ENCODE measurements at regions not wholly inside any gene's neighbourhood (a gene's known extent, or its start where the extent isn't known, plus 50 kb on each side); places are given as distances from the start of the nearest gene placed in this dataset.

- Histone ChIP-seq H3K9me3 (peaks cover 7 to 16% of the 10 kb centered on the region in 2 donors), H3K27ac (no peak overlapping the region), H3K4me3 (no peak overlapping the region), H3K36me3 (no peaks in the 10 kb centered on the region), H3K27me3 (no peaks in the 10 kb centered on the region), H3K4me1 (peaks cover 0 to 8% of the 10 kb centered on the region in 2 donors)
- TF ChIP-seq CTCF (IDR thresholded peaks at IDR 0.05), result no peak
- no peak for DNase-seq (ENCODE audit: low spot score)
These were observed 125.5 kb upstream of the NUDT4 start for GRCh38 chr12:93252221-93252620.

- Histone ChIP-seq H3K27ac (no peak overlapping the region), H3K9me3 (peaks cover 7 to 16% of the 10 kb centered on the region in 2 donors), H3K4me3 (no peak overlapping the region), H3K27me3 (no peaks in the 10 kb centered on the region), H3K36me3 (no peaks in the 10 kb centered on the region), H3K4me1 (peaks cover 0 to 8% of the 10 kb centered on the region in 2 donors)
- TF ChIP-seq CTCF (IDR thresholded peaks at IDR 0.05), result no peak
- DNase-seq (ENCODE audit: low spot score), result no peak
These were observed 122.8 kb upstream of the NUDT4 start for GRCh38 chr12:93254911-93255310.

GRCh38 chr12:93256256-93256969 is 121.3 kb upstream of the NUDT4 start:
- Histone ChIP-seq H3K36me3 (no peaks in the 10 kb centered on the region), H3K4me1 (peaks cover 0 to 8% of the 10 kb centered on the region in 2 donors), H3K27me3 (no peaks in the 10 kb centered on the region), H3K4me3 (no peak overlapping the region), H3K27ac (peak overlapping the region in 1 of 2 donors; percentile 16), H3K9me3 (peaks cover 7 to 16% of the 10 kb centered on the region in 2 donors)
- TF ChIP-seq CTCF (IDR thresholded peaks at IDR 0.05), result no peak
- no peak for DNase-seq (ENCODE audit: low spot score)

DNA sequence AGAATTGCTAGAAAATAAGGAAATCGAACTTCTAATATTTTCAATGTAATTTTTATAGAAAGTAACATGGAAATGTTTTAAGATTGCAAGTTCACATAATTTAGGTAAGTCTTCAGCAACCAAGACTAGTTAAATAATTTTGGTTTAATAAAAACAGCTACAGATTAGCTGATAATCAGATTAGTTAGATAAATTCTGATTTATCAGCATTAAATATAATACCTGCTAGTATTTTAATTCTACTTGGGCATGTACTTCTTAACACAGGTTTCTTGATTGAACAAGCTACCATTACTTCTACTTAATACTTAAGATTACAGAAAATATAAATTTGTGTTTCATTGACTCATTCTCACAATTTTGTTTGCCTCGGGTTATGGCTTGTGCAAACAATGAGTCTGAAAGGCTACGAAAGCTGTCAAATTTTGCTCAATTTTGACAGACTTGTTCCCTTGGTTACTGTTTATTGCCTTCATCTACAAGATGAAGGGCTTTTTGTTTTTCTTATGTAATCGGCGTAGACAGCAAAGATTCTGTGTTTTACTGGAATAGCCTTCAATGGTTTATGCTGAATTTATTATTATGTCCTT is 116.1 kb upstream of the NUDT4 start:
- TF ChIP-seq CTCF (IDR thresholded peaks at IDR 0.05), result no peak
- H3K27me3 ChIP-seq, result no peaks in the 10 kb centered on the region
- H3K27ac ChIP-seq, result no peak overlapping the region

DNA sequence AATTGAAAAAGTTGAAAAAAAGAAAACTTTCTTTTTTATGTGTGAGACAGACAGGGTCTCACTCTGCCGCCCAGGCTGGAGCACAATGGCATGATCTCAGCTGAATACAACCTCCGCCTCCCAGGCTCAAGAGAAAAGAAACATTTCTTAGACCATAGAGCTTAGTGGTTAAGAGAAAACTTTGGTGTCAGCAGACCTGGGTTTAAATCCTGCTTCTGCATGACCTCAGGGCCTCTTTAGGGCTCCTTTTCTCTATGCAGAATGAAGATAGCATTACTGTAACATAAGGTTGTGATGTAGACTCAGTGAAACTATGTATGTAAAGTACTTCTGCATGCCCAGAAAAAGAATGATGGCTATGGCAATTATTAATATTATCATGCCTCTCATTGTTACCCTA is 104.7 kb upstream of the NUDT4 start:
- no peak overlapping the region for H3K27ac ChIP-seq
- TF ChIP-seq CTCF (IDR thresholded peaks at IDR 0.05), result no peak
- H3K9me3 ChIP-seq, result no peaks in the 10 kb centered on the region
- H3K4me3 ChIP-seq, result no peak overlapping the region
- no peak for DNase-seq (ENCODE audit: low spot score)
- H3K4me1 ChIP-seq, result no peaks in the 10 kb centered on the region
- H3K36me3 ChIP-seq, result no peaks in the 10 kb centered on the region
- no peaks in the 10 kb centered on the region for H3K27me3 ChIP-seq

More for the DNA sequence above, 116.1 kb upstream of the NUDT4 start:
- H3K36me3 ChIP-seq, result no peaks in the 10 kb centered on the region
- H3K4me3 ChIP-seq, result no peak overlapping the region
- no peak for DNase-seq (ENCODE audit: low spot score)
- no peaks in the 10 kb centered on the region for H3K9me3 ChIP-seq
- peaks cover 0 to 2% of the 10 kb centered on the region in 2 donors for H3K4me1 ChIP-seq
